ENCODE measurements at regions not wholly inside any gene's neighbourhood (a gene's known extent, or its start where the extent isn't known, plus 50 kb on each side); places are given as distances from the start of the nearest gene placed in this dataset.
"Not testable (repeated sequence)": the region's sequence is repeated elsewhere in the genome, so short reads cannot be mapped to it uniquely, and the experiment has no call there.

DNA sequence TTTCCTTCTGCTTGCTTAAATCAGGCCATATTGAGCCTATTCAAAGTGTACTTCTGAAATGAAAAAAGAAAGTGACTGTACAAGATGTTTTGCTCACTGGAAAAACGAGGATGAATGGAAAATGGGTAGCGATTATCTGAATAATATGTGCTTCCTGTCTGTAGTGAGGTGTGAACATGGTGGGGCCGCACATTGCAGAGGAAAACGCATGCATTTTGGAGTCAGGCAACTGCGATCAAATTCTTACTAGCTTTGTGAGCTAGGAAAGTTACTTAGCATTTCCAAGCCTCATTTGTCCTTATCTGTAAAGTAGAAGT is 73.0 kb upstream of the PRSS3 start:
- Histone ChIP-seq H3K27ac (no peak overlapping the region), H3K4me3 (ENCODE audit: low read depth in 1 of 2, low read length in 1 of 2) (no peak overlapping the region), H3K9me3 (no peaks in the 10 kb centered on the region), H3K36me3 (no peaks in the 10 kb centered on the region), H3K4me1 (ENCODE audit: control insufficient read depth in 1 of 2, insufficient read depth in 1 of 2, low read depth in 1 of 2, low read length in 1 of 2) (peaks cover 28 to 33% of the 10 kb centered on the region in 2 experiments), H3K27me3 (peaks cover 6% of the 10 kb centered on the region)
- TF ChIP-seq, protein P1, sequence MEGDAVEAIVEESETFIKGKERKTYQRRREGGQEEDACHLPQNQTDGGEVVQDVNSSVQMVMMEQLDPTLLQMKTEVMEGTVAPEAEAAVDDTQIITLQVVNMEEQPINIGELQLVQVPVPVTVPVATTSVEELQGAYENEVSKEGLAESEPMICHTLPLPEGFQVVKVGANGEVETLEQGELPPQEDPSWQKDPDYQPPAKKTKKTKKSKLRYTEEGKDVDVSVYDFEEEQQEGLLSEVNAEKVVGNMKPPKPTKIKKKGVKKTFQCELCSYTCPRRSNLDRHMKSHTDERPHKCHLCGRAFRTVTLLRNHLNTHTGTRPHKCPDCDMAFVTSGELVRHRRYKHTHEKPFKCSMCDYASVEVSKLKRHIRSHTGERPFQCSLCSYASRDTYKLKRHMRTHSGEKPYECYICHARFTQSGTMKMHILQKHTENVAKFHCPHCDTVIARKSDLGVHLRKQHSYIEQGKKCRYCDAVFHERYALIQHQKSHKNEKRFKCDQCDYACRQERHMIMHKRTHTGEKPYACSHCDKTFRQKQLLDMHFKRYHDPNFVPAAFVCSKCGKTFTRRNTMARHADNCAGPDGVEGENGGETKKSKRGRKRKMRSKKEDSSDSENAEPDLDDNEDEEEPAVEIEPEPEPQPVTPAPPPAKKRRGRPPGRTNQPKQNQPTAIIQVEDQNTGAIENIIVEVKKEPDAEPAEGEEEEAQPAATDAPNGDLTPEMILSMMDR (IDR thresholded peaks at IDR 0.05), result no peak

DNA sequence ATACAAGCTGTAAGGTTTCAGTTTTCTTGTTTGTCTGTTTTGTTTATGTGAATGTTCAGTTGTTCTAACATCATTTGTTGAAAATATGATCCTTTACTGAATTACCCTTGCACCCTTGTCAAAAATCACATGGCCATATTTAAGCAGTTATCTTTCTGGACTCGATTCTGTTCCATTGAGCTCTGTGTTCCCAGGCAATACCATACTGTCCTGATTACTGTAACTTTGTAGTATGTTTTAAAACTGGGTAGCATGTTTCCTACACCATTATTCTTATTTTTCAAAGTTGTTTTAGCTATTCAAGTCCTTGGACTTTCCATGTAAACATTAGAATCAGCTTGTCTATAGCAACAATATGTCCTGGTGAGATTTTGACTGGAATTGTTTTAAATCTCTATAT is 66.7 kb upstream of the PRSS3 start:
- no peaks in the 10 kb centered on the region for H3K9me3 ChIP-seq
- no peaks in the 10 kb centered on the region for H3K36me3 ChIP-seq
- no peak overlapping the region for H3K27ac ChIP-seq
- H3K27me3 ChIP-seq, result peaks cover 6% of the 10 kb centered on the region
- no peak overlapping the region for H3K4me3 ChIP-seq (ENCODE audit: low read depth in 1 of 2, low read length in 1 of 2)
- no peaks in the 10 kb centered on the region for H3K4me1 ChIP-seq (ENCODE audit: control insufficient read depth in 1 of 2, insufficient read depth in 1 of 2, low read depth in 1 of 2, low read length in 1 of 2)
- TF ChIP-seq, protein P1 (IDR thresholded peaks at IDR 0.05), result no peak

DNA sequence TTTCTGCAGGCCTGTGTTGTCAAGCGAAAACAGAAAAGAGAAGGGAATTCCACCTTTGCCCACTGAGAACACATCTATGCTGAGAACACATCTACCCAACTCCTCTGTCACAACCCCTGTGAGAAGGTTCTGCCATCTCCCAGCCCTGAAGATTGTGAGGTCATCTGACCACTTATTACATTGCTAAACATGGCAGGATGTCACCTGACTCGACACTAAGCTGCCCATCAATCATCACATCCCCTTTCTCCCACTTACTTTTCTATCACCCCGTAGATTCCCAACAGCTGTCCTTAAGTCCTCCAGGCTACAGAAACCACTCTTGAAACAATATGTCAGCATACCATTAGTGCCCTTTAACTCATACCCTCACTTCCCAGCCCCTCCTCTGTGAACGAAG is 64.2 kb upstream of the PRSS3 start:
- peaks cover 8% of the 10 kb centered on the region for H3K27me3 ChIP-seq
- H3K36me3 ChIP-seq, result no peaks in the 10 kb centered on the region
- H3K27ac ChIP-seq, result no peak overlapping the region
- H3K9me3 ChIP-seq, result no peaks in the 10 kb centered on the region
- H3K4me1 ChIP-seq (ENCODE audit: control insufficient read depth in 1 of 2, insufficient read depth in 1 of 2, low read depth in 1 of 2, low read length in 1 of 2), result no peaks in the 10 kb centered on the region
- no peak overlapping the region for H3K4me3 ChIP-seq (ENCODE audit: low read depth in 1 of 2, low read length in 1 of 2)
- TF ChIP-seq, protein P1 (IDR thresholded peaks at IDR 0.05), result no peak

DNA sequence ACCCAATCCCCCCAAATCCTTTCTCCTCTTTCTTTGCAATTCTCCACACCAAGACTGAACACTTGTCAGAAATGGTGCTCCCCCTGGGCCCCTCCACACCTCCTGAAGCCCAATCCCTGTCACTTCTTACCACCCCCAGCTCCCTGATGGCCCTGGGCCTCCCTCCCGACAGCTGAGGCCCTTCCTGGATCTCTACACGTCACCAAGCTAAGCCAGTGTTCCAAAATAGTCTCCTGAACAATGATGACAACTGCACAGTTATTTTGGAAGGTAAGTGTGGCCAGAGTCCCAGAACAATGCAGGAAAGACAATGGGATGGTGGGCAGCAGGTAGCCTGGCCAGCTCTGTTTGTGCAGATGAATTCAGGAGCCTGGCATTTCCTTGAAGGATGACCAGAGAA is 63.7 kb upstream of the PRSS3 start:
- Histone ChIP-seq H3K4me1 (ENCODE audit: control insufficient read depth in 1 of 2, insufficient read depth in 1 of 2, low read depth in 1 of 2, low read length in 1 of 2) (no peaks in the 10 kb centered on the region), H3K4me3 (ENCODE audit: low read depth in 1 of 2, low read length in 1 of 2) (no peak overlapping the region), H3K9me3 (no peaks in the 10 kb centered on the region), H3K36me3 (no peaks in the 10 kb centered on the region), H3K27ac (no peak overlapping the region), H3K27me3 (peaks cover 8% of the 10 kb centered on the region)
- TF ChIP-seq, protein P1 (IDR thresholded peaks at IDR 0.05), result no peak

DNA sequence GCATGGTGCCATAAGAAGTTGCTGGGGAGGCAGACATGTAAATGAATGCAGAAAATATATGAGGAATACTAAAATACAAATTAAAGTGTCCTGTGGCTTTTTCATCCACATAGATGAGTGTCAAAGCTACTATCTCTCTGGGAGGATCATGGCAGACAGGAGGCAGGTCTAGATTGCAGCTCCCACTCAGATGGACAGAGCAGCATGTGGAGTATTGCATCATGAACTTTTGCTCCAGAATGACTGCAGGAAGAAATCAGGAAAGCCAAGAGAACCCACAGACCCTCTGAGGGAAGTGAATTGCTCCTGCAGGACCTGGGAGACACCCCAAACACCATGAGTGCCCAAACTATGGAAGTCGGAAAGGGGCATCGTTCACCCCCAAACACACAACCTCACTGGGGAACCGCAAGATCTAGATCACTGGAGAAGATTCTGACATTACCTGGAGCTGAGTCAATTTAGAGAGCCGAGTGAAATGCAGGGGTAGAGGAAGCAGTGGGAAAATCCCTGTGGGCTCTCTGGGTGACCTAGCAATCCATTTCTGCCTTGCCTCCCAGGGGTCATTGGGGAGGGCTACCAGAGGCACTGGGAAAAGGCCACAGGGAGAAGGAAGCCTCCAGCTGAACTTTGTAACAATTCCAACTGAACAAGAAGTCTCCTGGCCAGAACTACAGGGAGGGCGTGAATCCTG is 61.0 kb upstream of the PRSS3 start:
- not testable (repeated sequence) for H3K4me3 ChIP-seq (ENCODE audit: low read depth in 1 of 2, low read length in 1 of 2)

DNA sequence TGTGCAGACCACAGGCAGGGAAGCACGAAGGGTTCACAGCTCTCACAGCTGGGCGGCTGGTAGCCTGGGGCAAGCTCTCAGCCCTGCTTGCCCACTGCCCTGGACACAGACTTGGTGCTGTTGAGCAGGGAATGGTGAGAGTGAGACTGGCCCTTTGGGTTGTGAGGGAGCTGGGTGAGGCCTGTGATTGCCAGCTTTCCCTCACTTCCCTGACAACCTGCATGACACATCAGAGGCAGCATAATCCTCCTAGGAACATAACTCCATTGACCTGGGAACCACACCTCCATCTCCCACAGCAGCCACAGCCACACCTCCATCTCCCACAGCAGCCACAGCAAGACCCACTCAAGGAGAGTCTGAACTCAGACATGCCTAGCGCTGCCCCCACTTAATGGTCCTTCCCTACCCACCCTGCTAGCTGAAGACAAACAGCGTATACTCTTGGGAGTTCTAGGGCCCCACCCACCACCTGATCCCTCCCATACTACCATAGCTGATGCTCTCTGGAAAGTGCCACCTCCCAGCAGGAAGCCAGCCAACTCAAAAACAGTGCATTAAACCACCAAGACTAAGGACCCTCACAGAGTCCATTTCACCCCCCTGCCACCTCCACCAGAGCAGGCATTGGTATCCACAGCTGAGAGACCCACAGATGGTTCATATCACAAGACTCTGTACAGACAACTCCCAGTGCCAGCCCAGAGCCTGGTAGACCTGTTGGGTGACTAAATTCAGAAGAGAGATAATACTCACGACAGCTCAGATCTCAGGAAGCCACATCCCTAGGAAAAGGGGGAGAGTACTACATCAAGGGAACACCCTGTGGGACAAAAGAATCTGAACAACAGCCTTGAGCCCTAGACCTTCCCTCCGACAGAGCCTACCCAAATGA is 60.2 kb upstream of the PRSS3 start:
- not testable (repeated sequence) for H3K36me3 ChIP-seq; H3K27me3 ChIP-seq; H3K4me3 ChIP-seq (ENCODE audit: low read depth in 1 of 2, low read length in 1 of 2); H3K27ac ChIP-seq; H3K4me1 ChIP-seq (ENCODE audit: control insufficient read depth in 1 of 2, insufficient read depth in 1 of 2, low read depth in 1 of 2, low read length in 1 of 2); H3K9me3 ChIP-seq

More for the DNA sequence above, 61.0 kb upstream of the PRSS3 start:
- not testable (repeated sequence) for H3K27me3 ChIP-seq; H3K36me3 ChIP-seq; H3K4me1 ChIP-seq (ENCODE audit: control insufficient read depth in 1 of 2, insufficient read depth in 1 of 2, low read depth in 1 of 2, low read length in 1 of 2); H3K27ac ChIP-seq; H3K9me3 ChIP-seq

All from neutrophil (primary cell).